ENCODE measurements at regions not wholly inside any gene's neighbourhood (a gene's known extent, or its start where the extent isn't known, plus 50 kb on each side); places are given as distances from the start of the nearest gene placed in this dataset.

- Mint-ChIP-seq H3K27me3 (ENCODE audit: low read depth) (no peaks in the 10 kb centered on the region), H3K36me3 (ENCODE audit: low read depth) (no peaks in the 10 kb centered on the region), H3K4me1 (no peaks in the 10 kb centered on the region), H3K4me3 (no peak overlapping the region), H3K27ac (no peak overlapping the region), H3K9me3 (peaks cover 6% of the 10 kb centered on the region)
- TF ChIP-seq, protein P1, sequence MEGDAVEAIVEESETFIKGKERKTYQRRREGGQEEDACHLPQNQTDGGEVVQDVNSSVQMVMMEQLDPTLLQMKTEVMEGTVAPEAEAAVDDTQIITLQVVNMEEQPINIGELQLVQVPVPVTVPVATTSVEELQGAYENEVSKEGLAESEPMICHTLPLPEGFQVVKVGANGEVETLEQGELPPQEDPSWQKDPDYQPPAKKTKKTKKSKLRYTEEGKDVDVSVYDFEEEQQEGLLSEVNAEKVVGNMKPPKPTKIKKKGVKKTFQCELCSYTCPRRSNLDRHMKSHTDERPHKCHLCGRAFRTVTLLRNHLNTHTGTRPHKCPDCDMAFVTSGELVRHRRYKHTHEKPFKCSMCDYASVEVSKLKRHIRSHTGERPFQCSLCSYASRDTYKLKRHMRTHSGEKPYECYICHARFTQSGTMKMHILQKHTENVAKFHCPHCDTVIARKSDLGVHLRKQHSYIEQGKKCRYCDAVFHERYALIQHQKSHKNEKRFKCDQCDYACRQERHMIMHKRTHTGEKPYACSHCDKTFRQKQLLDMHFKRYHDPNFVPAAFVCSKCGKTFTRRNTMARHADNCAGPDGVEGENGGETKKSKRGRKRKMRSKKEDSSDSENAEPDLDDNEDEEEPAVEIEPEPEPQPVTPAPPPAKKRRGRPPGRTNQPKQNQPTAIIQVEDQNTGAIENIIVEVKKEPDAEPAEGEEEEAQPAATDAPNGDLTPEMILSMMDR (IDR thresholded peaks at IDR 0.05; ENCODE audit: unreplicated experiment in 3 of 3), result no peak
Measured at GRCh38 chr4:11133868-11134267, 294.8 kb downstream of the HS3ST1 start.

DNA sequence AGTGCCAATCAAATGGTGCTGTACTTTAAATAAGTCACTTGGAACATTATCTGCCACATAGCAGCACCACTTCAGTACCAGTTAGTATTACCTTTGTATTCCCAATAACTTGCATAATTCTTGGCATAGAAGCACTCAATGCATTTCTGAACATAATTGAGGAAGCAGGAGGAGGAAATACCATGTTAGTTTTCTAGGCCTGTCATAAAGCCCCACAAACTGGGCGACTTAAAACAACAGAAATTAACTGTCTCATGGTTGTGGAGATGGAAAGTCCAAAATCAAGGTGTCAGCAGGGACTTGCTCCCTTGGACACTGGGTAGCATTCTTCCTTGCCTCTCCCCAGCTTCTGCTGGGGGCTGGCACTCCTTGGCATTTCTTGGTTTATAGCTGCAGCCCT is 296.2 kb downstream of the HS3ST1 start:
- Mint-ChIP-seq H3K36me3 (ENCODE audit: low read depth) (no peaks in the 10 kb centered on the region), H3K27me3 (ENCODE audit: low read depth) (no peaks in the 10 kb centered on the region), H3K9me3 (peaks cover 6% of the 10 kb centered on the region), H3K4me3 (no peak overlapping the region), H3K27ac (no peak overlapping the region), H3K4me1 (no peaks in the 10 kb centered on the region)
- TF ChIP-seq, protein P1 (IDR thresholded peaks at IDR 0.05; ENCODE audit: unreplicated experiment in 3 of 3), result no peak

DNA sequence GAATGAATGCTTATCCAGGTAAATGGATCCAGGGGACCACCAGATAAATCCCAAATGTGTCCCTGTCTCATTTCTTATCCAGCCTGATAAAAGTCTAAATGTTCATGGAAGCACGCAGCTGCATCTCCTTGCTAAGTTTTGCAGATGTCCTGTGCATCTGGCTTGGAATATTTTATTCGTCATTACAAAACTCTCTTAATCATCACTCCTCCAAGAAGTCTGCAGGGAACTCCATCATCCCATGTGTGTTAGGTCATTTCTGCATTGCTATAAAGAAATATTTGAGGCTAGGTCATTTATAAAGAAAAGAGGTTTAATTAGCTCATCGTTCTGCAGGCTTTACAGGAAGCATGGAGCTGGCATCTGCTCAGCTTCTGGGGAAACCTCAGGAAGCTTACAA is 297.2 kb downstream of the HS3ST1 start:
- no peak overlapping the region for H3K4me3 Mint-ChIP-seq
- peaks cover 6% of the 10 kb centered on the region for H3K9me3 Mint-ChIP-seq
- TF ChIP-seq, protein P1 (IDR thresholded peaks at IDR 0.05; ENCODE audit: unreplicated experiment in 3 of 3), result no peak
- H3K36me3 Mint-ChIP-seq (ENCODE audit: low read depth), result no peaks in the 10 kb centered on the region
- no peak overlapping the region for H3K27ac Mint-ChIP-seq
- no peaks in the 10 kb centered on the region for H3K4me1 Mint-ChIP-seq
- H3K27me3 Mint-ChIP-seq (ENCODE audit: low read depth), result peaks cover 3% of the 10 kb centered on the region

GRCh38 chr4:11130195-11130970 is 298.3 kb downstream of the HS3ST1 start:
- H3K27ac Mint-ChIP-seq, result no peak overlapping the region
- no peaks in the 10 kb centered on the region for H3K36me3 Mint-ChIP-seq (ENCODE audit: low read depth)
- H3K9me3 Mint-ChIP-seq, result peaks cover 6% of the 10 kb centered on the region
- H3K4me3 Mint-ChIP-seq, result no peak overlapping the region
- peaks cover 7% of the 10 kb centered on the region for H3K27me3 Mint-ChIP-seq (ENCODE audit: low read depth)
- H3K4me1 Mint-ChIP-seq, result no peaks in the 10 kb centered on the region
- TF ChIP-seq, protein P1 (IDR thresholded peaks at IDR 0.05; ENCODE audit: unreplicated experiment in 3 of 3), result no peak

GRCh38 chr4:11120435-11120834 is 308.3 kb downstream of the HS3ST1 start:
- TF ChIP-seq, protein P1 (IDR thresholded peaks at IDR 0.05; ENCODE audit: unreplicated experiment in 3 of 3), result no peak

DNA sequence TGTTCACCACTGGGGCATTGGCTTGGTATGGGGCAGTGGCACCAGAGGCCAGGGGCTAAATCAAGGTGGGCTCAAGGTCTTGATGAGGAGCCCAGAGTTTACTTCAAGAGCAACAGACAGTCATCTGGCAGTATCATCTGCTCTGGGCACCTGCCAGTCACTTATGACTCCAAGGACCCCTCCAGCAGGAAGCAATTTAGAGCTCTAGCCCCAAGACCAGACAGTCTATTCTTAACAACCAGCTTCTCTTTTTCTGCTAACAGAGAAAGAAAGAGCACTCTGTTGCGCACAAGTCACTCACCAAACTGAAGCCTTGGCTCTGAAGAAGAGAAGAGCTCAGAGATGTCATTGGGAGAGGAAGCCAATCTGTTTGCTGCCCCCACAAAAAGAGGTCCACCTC is 309.2 kb downstream of the HS3ST1 start:
- Mint-ChIP-seq H3K4me3 (no peak overlapping the region), H3K27ac (no peak overlapping the region), H3K27me3 (ENCODE audit: low read depth) (no peaks in the 10 kb centered on the region), H3K36me3 (ENCODE audit: low read depth) (no peaks in the 10 kb centered on the region), H3K9me3 (peaks cover 10% of the 10 kb centered on the region), H3K4me1 (no peaks in the 10 kb centered on the region)
- TF ChIP-seq, protein P1 (IDR thresholded peaks at IDR 0.05; ENCODE audit: unreplicated experiment in 3 of 3), result no peak

More at GRCh38 chr4:11120435-11120834, 308.3 kb downstream of the HS3ST1 start:
- Mint-ChIP-seq H3K4me3 (no peak overlapping the region), H3K4me1 (no peaks in the 10 kb centered on the region), H3K36me3 (ENCODE audit: low read depth) (no peaks in the 10 kb centered on the region), H3K27ac (no peak overlapping the region), H3K9me3 (peaks cover 10% of the 10 kb centered on the region), H3K27me3 (ENCODE audit: low read depth) (no peaks in the 10 kb centered on the region)
